ENCODE measurements at regions not wholly inside any gene's neighbourhood (a gene's known extent, or its start where the extent isn't known, plus 50 kb on each side); places are given as distances from the start of the nearest gene placed in this dataset.

- no peak overlapping the region for H3K4me3 ChIP-seq (ENCODE audit: low read depth, low read length)
- TF ChIP-seq CTCF (IDR thresholded peaks at IDR 0.05; ENCODE audit: borderline replicate concordance, insufficient read depth, low read depth, low read length) = no peak
Observed at GRCh38 chr3:23685541-23686258, 120.1 kb upstream of the UBE2E1 start.

DNA sequence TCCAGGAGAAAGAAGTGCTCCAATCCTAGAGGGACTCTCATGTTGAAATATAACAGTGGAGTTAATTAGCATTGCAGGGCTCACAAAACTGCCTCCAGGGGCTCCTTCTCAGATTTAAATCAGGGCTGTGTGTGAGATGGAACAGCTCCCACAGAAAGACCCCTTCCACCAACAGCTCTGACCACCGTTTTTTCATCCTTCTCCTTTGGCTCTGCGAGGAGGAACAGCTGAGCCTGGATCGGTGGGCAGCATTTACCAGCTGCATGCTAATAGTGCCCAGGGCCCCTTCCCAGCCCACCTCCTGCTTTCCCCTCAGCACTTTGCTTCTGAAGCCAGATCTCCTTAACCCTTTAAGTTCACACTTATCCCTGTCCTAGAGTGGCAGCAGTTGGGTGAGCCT lies 119.2 kb upstream of the UBE2E1 start:
- H3K4me3 ChIP-seq (ENCODE audit: low read depth, low read length) = no peak overlapping the region
- no peak for TF ChIP-seq CTCF (IDR thresholded peaks at IDR 0.05; ENCODE audit: borderline replicate concordance, insufficient read depth, low read depth, low read length)

DNA sequence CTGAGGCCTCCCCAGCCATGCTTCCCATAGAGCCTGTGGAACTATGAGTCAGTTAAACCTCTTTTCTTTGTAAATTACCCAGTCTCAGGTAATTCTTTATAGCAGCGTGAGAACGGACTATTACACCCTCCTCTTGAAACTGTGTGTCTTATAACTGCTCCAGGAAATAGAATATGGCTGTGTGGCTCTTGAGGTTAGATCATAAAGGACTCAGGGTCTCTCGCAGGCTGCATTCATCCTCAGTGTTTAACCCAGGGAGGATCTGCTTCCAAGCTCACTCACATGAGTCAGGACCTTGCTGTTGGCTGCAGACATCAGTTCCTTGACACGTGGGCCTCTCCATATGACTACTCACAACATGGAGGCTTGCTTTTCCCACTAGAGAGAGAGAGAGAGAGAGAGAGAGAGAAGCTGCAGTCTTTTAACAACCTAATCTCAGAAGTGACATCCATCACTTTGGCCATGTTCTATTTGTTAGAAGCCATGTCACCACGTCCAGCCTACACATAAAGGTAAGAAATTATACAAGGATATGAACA lies 114.3 kb upstream of the UBE2E1 start:
- TF ChIP-seq CTCF (IDR thresholded peaks at IDR 0.05; ENCODE audit: borderline replicate concordance, insufficient read depth, low read depth, low read length) = no peak
- H3K4me3 ChIP-seq (ENCODE audit: low read depth, low read length) = no peak overlapping the region

- no peak overlapping the region for H3K4me3 ChIP-seq (ENCODE audit: low read depth, low read length)
- TF ChIP-seq CTCF (IDR thresholded peaks at IDR 0.05; ENCODE audit: borderline replicate concordance, insufficient read depth, low read depth, low read length) = no peak
Observed at GRCh38 chr3:23696842-23697241, 108.9 kb upstream of the UBE2E1 start.

GRCh38 chr3:23697416-23697815 lies 108.3 kb upstream of the UBE2E1 start:
- H3K4me3 ChIP-seq (ENCODE audit: low read depth, low read length) = no peak overlapping the region
- no peak for TF ChIP-seq CTCF (IDR thresholded peaks at IDR 0.05; ENCODE audit: borderline replicate concordance, insufficient read depth, low read depth, low read length)

DNA sequence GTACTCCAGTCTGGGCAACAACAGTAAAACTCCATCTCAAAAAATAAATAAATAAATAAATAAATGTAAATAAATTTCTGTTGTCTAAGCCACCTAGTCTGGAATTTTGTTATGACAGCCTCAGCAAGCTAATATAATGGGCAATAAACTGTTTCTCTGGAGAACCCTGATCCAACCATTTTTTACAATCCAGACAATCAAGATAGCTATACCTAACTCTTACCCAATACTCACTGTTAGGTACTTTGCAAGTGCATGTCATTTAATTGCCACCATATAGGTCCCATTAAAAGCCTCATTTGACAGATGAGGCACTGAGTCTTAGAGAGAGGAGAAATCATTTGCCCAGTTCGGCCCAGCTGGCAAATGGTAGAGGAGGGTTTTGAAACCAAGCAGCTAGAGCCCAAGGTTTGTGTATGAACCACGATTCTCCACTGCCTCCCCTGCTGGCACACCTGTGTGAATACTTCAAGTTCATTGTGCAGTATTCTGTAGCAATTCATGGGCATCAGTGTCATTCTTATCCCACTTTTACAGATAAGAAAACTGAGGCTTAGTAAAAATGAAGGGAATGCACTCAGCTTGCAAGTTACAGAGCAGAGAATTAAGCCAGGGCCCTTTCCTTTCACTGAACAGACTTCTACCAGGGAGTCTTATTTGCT lies 107.0 kb upstream of the UBE2E1 start:
- no peak for TF ChIP-seq CTCF (IDR thresholded peaks at IDR 0.05; ENCODE audit: borderline replicate concordance, insufficient read depth, low read depth, low read length)
- no peak overlapping the region for H3K4me3 ChIP-seq (ENCODE audit: low read depth, low read length)

- TF ChIP-seq CTCF (IDR thresholded peaks at IDR 0.05; ENCODE audit: borderline replicate concordance, insufficient read depth, low read depth, low read length) = no peak
Observed at GRCh38 chr3:23700616-23701015, 105.1 kb upstream of the UBE2E1 start.

More at GRCh38 chr3:23700616-23701015, 105.1 kb upstream of the UBE2E1 start:
- no peak overlapping the region for H3K4me3 ChIP-seq (ENCODE audit: low read depth, low read length)

Measured in GM12875 (cell line).